HepG2 (cell line): ENCODE measurements at regions not wholly inside any gene's neighbourhood (a gene's known extent, or its start where the extent isn't known, plus 50 kb on each side); places are given as distances from the start of the nearest gene placed in this dataset.

ENCODE experiments used
- ATAC-seq: fragments of 200-7000 bp; cut with Tn5 transposase; 3 replicates; pipeline ENCODE4 v1.9.1; 2020; ENCODE audit warnings: mild to moderate bottlenecking, moderate library complexity
- BruUV-seq: library from RNA; stranded (reverse); fragments of 400-500 nt; replicated peaks from 2 replicates; lab custom pipeline; 2021; lab: Mats Ljungman, UMichigan
- CTCF ChIA-PET: fragments of 300-600 bp; formaldehyde crosslinking; extraction: SDS; loops from one replicate; lab custom pipeline; 2021; ENCODE audit warnings: low total read pairs, inconsistent platforms, low intra/inter-chr PET ratio; lab: Yijun Ruan, JAX
- POLR2A ChIA-PET: fragments of 350-600 bp; sonication (Branson Sonifier 250); formaldehyde crosslinking; loops from one replicate; lab custom pipeline; 2020; ENCODE audit warnings: antibody characterized with exemption, inconsistent platforms; lab: Yijun Ruan, JAX
- DNase-seq: peaks from one replicate; pipeline ENCODE4 v3.0.0-alpha.2; 2015; ENCODE audit warnings: low spot score
- FAIRE-seq: peaks from 3 replicates; lab custom pipeline; 2011; peaks lifted over from hg19 to GRCh38; lab: Jason Lieb, UNC
- H2AFZ ChIP-seq: one replicate; pipeline ENCODE4 v1.6.1; 2011; ENCODE audit warnings: low read length, inconsistent platforms
- H3K27ac ChIP-seq: fragments of 300-600 bp; 3 replicates; pipeline ENCODE4 v1.8.0; 2011; ENCODE audit warnings: mixed run types, mild to moderate bottlenecking, mixed read lengths, low read length, inconsistent platforms; ENCODE audit not compliant: insufficient read depth; ENCODE audit errors: extremely low read length
- H3K27me3 ChIP-seq, 2 experiments: fragments of 200-600 bp in 1 of 2; 2 replicates in 1 of 2; 3 replicates in 1 of 2; pipeline versions ENCODE4 v1.6.0 to v1.8.0; 2011; ENCODE audit warnings: low read length in 2 of 2, mild to moderate bottlenecking in 2 of 2, moderate library complexity in 2 of 2, inconsistent platforms in 1 of 2; ENCODE audit not compliant: insufficient read depth in 2 of 2, control insufficient read depth in 1 of 2
- H3K36me3 ChIP-seq, 2 experiments: fragments of 200-600 bp in 1 of 2; replicated peaks in 1 of 2; 2 replicates in 1 of 2; 3 replicates in 1 of 2; pipeline versions ENCODE4 v1.5.1 to v1.8.0; 2011; ENCODE audit warnings: low read length in 2 of 2, inconsistent platforms in 1 of 2; ENCODE audit not compliant: insufficient read depth in 2 of 2, control insufficient read depth in 1 of 2
- H3K4me1 ChIP-seq: 2 replicates; pipeline ENCODE4 v1.5.1; 2012; ENCODE audit warnings: low read length, inconsistent platforms; ENCODE audit not compliant: insufficient read depth
- H3K4me2 ChIP-seq: 2 replicates; pipeline ENCODE4 v1.6.0; 2011; ENCODE audit warnings: low read depth, low read length, inconsistent platforms
- H3K4me3 ChIP-seq, 3 experiments: fragments of 200-600 bp in 1 of 3; sonication (generic), shearing (Covaris generic) in 1 of 3; replicated peaks in 1 of 3; 2 replicates each; pipeline ENCODE4 v1.5.1; 2011 to 2016; ENCODE audit warnings: low read length in 3 of 3, inconsistent platforms in 2 of 3, low read depth in 2 of 3, mild to moderate bottlenecking in 2 of 3, control low read depth in 1 of 3, mixed read lengths in 1 of 3; ENCODE audit not compliant: insufficient read depth in 1 of 3
- H3K79me2 ChIP-seq: one replicate; pipeline ENCODE4 v1.6.1; 2011; ENCODE audit warnings: low read length, inconsistent platforms; ENCODE audit not compliant: insufficient read depth
- H3K9ac ChIP-seq: 2 replicates; pipeline ENCODE4 v1.6.0; 2011; ENCODE audit warnings: mild to moderate bottlenecking, low read depth, low read length, inconsistent platforms; ENCODE audit not compliant: insufficient read depth
- H3K9me3 ChIP-seq: 2 replicates; pipeline ENCODE4 v1.5.1; 2012; ENCODE audit warnings: mild to moderate bottlenecking, low read length
- H4K20me1 ChIP-seq: 2 replicates; pipeline ENCODE4 v1.6.0; 2011; ENCODE audit warnings: inconsistent platforms, mild to moderate bottlenecking, low read length, moderate library complexity; ENCODE audit not compliant: insufficient read depth
- HNF1A ChIP-seq, 2 experiments: sonication (generic) in 1 of 2; formaldehyde crosslinking in 1 of 2; IDR thresholded peaks; 2 replicates each; pipeline versions ENCODE4 v1.4.0 to v1.6.1; 2016 to 2020; ENCODE audit warnings: borderline replicate concordance in 1 of 2, low read depth in 1 of 2, mild to moderate bottlenecking in 1 of 2, missing genetic modification reagents in 1 of 2
- HOXA3 ChIP-seq: sonication (generic); formaldehyde crosslinking; IDR thresholded peaks from 2 replicates; pipeline ENCODE4 v1.5.0; 2020; ENCODE audit warnings: missing genetic modification reagents
- MAFF ChIP-seq: IDR thresholded peaks from 2 replicates; pipeline ENCODE4 v1.6.1; 2011; ENCODE audit warnings: low read depth, low read length, improper control_type of control experiment
- MAFK ChIP-seq, 2 experiments: IDR thresholded peaks in 1 of 2; conservative IDR thresholded peaks in 1 of 2; 2 replicates each; pipeline ENCODE4 v1.6.1; 2011; ENCODE audit warnings: improper control_type of control experiment in 2 of 2, low read length in 2 of 2
- NFE2 ChIP-seq: sonication (generic); formaldehyde crosslinking; IDR thresholded peaks from 2 replicates; pipeline ENCODE4 v1.4.0; 2020; ENCODE audit warnings: missing genetic modification reagents
- NFE2L2 ChIP-seq: fragments of 150-350 bp; IDR thresholded peaks from 2 replicates; pipeline ENCODE4 v1.6.1; 2014; ENCODE audit warnings: low read length
- NFYB ChIP-seq: sonication (generic); formaldehyde crosslinking; IDR thresholded peaks from 2 replicates; pipeline ENCODE4 v1.4.0; 2020; ENCODE audit warnings: missing genetic modification reagents
- RFXANK ChIP-seq: IDR thresholded peaks from 2 replicates; pipeline ENCODE4 v1.6.1; 2016
- SOX13 ChIP-seq, 3 experiments: fragments of 450-650 bp in 1 of 3; sonication (generic) in 1 of 3; formaldehyde crosslinking in 1 of 3; IDR thresholded peaks in 2 of 3; conservative IDR thresholded peaks in 1 of 3; 2 replicates each; pipeline versions ENCODE4 v1.5.0 to v1.6.1; 2016 to 2020; ENCODE audit warnings: antibody characterized with exemption in 1 of 3, mild to moderate bottlenecking in 1 of 3, missing compliant biosample characterization in 1 of 3, missing genetic modification reagents in 1 of 3, moderate library complexity in 1 of 3
- ZNF274 ChIP-seq: sonication (generic); formaldehyde crosslinking; IDR thresholded peaks from 2 replicates; pipeline ENCODE4 v1.5.1; 2020; ENCODE audit warnings: mild to moderate bottlenecking, missing genetic modification reagents
- WGBS: methylation state at CpG from one replicate; pipeline ENCODE4 v1.1.6; 2017; ENCODE audit warnings: low lambda C conversion rate; 5-methylcytosine and 5-hydroxymethylcytosine counted together
- in situ Hi-C: cut with HindIII; loops from 2 replicates; pipeline ENCODE4 v1.10.0; 2017; ENCODE audit warnings: low pct_unique_long_range_greater_than_20kb; ENCODE audit not compliant: extremely low pct_ligation_motif_present
- intact Hi-C: fragments of 100-400 bp; cut with micrococcal nuclease; formaldehyde crosslinking; loops from one replicate; pipeline ENCODE4 v1.10.0; 2022; ENCODE audit not compliant: unreplicated experiment
- TF ChIP-seq, protein P1 (sequence below): sonication (generic); formaldehyde crosslinking; IDR thresholded peaks from 2 replicates; pipeline ENCODE4 v1.5.1; 2020; ENCODE audit warnings: mild to moderate bottlenecking, missing genetic modification reagents, borderline replicate concordance

GRCh38 chr2:17355608-17356329 is 162.5 kb downstream of the RAD51AP2 start:
- Histone ChIP-seq H3K9ac (no peak overlapping the region), H3K27me3 (no peaks in the 10 kb centered on the region), H3K4me2 (peak overlapping the region; percentile 18; the same call in 1 of the 2 replicates), H3K79me2 (no peaks in the 10 kb centered on the region)
- peak; percentile 37 for FAIRE-seq
- POLR2A ChIA-PET, result no interaction called here
- TF ChIP-seq, protein P1, sequence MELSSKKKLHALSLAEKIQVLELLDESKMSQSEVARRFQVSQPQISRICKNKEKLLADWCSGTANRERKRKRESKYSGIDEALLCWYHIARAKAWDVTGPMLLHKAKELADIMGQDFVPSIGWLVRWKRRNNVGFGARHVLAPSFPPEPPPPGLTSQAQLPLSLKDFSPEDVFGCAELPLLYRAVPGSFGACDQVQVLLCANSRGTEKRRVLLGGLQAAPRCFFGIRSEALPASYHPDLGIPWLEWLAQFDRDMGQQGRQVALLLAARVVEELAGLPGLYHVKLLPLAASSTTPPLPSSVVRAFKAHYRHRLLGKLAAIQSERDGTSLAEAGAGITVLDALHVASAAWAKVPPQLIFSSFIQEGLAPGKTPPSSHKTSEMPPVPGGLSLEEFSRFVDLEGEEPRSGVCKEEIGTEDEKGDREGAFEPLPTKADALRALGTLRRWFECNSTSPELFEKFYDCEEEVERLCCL (CRISPR knock-in tag), result no peak
- TF ChIP-seq HNF1A (IDR thresholded peaks at IDR 0.05; ENCODE audit: low read depth) (peak; percentile 74), HNF1A (CRISPR knock-in tag; IDR thresholded peaks at IDR 0.05; ENCODE audit: borderline replicate concordance) (peak; percentile 36; the same call in 1 of the 2 replicates), NFE2L2 (peak; percentile 96), HOXA3 (CRISPR knock-in tag) (no peak), ZNF274 (CRISPR knock-in tag) (no peak), MAFF (peak; percentile 61), SOX13 (IDR thresholded peaks at IDR 0.05) (no peak), SOX13 (CRISPR knock-in tag; conservative IDR thresholded peaks at IDR 0.05 in 1 of 2, IDR thresholded peaks at IDR 0.05 in 1 of 2) (peak in 1 of 2 experiments; percentile 12; a peak in 1 of 4 replicates), NFYB (no peak), RFXANK (CRISPR knock-in tag) (no peak), NFE2 (CRISPR knock-in tag) (peak; percentile 74), MAFK (conservative IDR thresholded peaks at IDR 0.05 in 1 of 2, IDR thresholded peaks at IDR 0.05 in 1 of 2; ENCODE audit: low read length in 2 of 2) (peak; percentile 70 to 71; a peak in 3 of 4 replicates)
- TF ChIP-seq, all 625 proteins: peak for 6
- peaks cover 12% of the 10 kb centered on the region for H3K4me1 ChIP-seq
- H3K9me3 ChIP-seq, result no peaks in the 10 kb centered on the region
- in situ Hi-C loops (no loop called here), intact Hi-C loops (no loop called here)
- DNase-seq, result peak; percentile 23
- ATAC-seq, result peak; percentile 77
- no peaks in the 10 kb centered on the region for H3K36me3 ChIP-seq
- CTCF ChIA-PET, result no interaction called here
- H2AFZ ChIP-seq, result no peak overlapping the region
- no peak overlapping the region for H3K4me3 ChIP-seq
- H3K27ac ChIP-seq, result no peak overlapping the region
- no TSS peak for BruUV-seq
- 19% methylated on average over 6 of the region's 6 CpGs for WGBS
- H4K20me1 ChIP-seq, result no peaks in the 10 kb centered on the region
